ENCODE measurements at regions not wholly inside any gene's neighbourhood (a gene's known extent, or its start where the extent isn't known, plus 50 kb on each side); places are given as distances from the start of the nearest gene placed in this dataset.
"Not testable (repeated sequence)": the region's sequence is repeated elsewhere in the genome, so short reads cannot be mapped to it uniquely, and the experiment has no call there.

DNA sequence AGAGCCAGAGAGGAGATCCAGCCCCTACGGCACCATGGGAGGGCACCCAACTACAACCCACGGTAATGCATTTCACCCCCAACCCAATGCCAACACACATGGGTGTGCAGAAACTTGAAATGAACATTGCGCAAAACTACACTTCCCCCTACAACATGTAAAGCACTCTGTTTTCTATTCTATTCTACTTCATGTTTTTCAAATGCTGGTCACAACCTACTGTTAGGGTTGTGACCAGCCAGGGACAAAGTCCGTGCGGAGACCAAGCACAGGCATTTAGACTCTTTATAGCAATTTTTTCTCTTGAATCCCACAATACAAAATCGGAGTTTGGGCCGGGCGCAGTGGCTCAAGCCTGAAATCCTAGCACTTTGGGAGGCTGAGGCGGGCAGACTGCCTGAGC is 90.6 kb downstream of the MRPL14 start:
- DNase-seq = no peak

DNA sequence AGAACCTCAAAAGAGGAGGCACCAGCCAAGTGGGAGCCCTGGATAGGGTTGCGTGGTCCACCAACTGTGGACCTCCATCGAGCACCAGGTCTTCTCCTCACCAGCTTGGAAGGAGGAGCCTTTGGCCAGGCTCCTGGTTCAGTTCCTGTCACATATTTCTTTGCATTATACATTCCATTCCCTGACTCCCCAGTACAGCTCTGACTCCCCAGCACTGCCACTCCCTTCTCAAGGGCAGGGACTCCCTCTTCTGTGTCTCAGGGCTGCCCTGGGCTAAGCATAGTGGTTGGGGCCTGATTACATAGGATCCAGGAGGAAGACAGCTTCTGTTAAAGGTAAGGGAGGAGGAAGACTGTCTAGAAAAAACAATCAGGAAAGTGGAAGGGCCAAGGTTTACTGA is 91.1 kb downstream of the MRPL14 start:
- DNase-seq = no peak

DNA sequence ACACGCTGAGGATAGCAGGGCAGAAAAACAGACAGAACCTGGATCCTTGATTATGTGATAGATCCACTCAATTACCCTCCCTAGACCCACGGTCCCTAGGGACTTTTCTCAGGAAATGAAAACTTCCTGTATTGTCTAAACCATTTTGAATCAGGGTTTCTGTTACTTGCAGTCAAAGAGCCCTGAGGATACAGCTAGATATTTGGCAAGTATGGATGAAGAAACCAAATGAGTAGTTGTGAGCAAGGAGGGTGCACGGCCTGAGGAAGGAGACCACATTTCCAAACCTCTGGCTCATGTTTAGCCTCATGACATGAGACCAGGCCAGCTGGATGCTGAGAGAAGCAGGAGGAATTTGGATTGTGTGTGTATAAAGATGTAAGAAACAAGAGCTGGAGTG is 91.6 kb downstream of the MRPL14 start:
- no peak for DNase-seq

DNA sequence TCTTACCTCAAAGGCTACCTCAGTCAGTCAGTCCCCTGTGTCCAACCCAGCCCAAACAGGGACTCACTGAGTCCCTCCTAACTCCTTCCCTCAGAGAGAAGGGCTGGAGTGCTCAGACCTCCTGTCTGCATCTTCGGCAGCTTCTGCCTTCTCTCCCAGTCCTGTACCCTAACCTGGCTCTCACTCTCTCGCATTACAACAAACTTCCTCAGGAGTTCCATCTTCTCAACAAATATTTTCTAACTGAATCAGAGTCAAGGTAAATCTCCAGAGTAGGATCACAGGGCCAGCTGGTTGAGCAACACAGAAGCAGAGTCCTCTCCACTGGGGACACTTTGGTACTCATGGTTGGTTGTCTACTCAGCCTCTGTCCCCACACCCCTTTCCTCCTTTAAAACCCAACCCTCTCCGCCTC is 92.3 kb downstream of the MRPL14 start:
- DNase-seq = no peak

DNA sequence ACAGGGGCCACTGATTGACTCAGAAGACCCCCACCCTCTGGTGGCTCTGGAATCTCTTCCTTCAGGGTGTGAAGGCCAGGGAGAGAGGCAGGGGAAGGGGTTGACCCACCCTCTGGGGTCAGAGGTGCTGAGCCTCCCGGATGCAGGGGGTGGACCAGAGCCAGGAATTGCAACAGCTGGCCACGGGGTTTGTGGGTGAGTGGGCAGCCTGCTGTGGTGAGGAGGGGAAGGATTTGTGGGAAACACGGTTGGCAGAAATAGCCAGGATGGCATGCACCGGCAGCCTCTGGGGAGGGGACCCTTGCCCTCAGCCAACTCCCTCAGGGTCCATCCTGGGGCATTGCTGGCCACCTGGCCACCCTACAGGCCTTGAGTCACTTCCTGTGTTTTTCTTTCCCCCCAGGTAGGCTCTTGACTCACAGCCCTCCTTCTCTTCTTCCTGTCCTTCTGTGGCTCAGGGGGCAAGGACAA is 92.8 kb downstream of the MRPL14 start:
- no peak for DNase-seq

DNA sequence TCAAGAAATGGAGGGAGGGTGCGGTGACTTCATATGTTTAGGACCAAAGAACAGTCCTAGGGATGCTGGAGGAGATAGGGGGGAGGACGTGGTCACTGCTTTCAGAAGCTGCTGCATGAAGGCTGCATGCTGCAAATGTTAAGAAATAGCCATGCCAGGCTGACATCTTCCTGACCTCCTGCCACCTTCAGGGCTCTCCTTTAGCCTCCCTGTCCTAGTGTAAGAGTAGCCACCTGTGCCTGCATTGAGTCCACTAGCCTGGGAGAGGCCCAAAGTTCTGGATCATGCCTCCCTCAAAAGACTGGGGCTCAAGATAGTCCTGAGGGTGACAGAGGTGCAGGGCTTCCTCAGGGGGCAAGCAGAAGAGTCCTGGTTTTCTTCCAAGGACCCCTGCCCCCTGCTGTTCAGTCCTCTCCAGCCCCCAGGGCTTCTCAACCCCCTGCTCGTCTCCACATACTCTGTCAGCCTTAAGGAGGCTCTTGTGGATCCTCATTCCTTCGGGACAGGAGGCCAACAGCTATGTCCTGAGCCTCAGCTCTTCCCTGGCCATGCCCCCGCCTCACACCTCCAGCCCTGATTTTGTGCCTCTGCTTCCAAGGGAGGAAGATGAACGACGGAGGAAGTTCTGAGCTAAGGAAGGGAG is 96.3 kb downstream of the MRPL14 start:
- DNase-seq = no peak

DNA sequence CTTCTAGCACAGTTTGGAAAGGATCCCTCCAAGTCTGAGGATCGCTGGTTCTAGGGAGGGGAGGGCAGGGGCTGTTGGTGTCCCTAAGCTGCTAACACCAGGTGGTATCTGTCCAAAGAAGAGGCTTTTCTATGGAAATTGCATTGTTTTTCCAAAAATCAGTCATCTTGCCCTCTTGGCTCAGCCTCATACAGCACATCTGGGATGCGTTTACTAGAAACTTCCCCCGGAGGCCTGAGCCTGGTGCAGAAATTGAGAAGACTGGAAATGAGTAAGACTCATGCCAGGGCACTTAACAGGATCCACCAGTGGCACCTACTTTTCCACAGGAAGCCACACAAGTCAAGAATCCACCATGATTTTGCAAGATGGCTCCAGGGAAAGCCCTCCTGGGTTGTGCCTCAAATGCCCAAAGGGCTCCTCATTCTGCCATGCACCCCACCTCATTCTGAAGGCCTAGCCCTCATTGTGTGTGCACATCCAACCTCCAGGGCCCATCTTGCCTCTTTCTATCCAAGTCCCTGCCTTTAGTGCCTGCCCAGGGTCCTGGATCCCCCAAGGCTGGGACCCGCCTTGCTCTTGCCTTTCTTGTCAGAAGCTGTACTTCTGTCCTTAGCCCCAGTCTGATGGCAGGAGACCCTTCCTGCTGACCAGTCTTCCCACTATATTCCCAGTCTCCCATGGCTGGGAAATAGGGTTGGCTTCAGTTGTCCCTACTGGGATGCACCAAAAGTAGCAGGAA is 97.6 kb downstream of the MRPL14 start:
- no peak for DNase-seq

DNA sequence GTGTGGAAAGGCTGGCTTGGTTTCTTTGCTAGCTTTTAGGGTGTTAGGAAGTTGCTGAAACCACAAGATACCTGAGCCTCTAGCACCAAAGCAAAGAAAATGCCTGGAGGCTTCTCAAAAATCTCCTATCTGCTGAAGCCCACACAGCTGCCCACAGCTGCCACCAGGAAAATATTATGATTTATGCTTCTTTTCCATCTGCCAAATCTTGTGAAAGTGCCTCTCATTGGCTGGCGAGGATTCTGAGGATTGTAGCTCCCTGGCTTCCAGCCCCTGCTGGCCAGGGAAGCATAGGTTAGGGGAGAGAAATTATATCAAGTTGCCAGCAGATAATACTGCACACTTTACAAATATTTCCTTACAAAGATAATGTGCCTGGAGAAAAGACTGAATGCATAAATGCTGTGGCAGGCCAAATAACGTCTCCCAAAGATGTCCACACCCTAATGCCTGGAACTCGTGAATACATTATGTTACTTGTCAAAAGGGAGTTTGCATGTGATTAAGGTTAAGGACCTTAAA is 98.4 kb downstream of the MRPL14 start:
- DNase-seq = no peak

DNA sequence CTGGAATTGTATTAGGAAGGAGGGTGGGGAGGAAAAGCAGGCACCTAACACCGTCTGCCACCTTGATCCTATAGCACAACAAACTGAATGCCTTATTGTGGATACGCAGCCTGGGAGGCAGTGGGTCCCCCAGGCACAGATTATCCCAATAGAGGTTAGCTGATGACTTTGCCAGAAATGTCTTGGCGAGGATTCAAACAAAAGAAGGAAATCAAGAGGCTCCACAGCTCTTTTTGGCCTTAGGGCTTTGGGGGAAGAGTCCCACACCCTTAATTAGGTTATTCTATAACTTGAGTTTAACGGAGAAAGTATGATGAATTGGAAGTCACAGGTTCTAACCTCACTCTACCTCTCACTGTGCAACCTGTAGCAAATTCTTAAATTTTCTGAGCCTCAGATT is 102.0 kb downstream of the MRPL14 start:
- DNase-seq = no peak

DNA sequence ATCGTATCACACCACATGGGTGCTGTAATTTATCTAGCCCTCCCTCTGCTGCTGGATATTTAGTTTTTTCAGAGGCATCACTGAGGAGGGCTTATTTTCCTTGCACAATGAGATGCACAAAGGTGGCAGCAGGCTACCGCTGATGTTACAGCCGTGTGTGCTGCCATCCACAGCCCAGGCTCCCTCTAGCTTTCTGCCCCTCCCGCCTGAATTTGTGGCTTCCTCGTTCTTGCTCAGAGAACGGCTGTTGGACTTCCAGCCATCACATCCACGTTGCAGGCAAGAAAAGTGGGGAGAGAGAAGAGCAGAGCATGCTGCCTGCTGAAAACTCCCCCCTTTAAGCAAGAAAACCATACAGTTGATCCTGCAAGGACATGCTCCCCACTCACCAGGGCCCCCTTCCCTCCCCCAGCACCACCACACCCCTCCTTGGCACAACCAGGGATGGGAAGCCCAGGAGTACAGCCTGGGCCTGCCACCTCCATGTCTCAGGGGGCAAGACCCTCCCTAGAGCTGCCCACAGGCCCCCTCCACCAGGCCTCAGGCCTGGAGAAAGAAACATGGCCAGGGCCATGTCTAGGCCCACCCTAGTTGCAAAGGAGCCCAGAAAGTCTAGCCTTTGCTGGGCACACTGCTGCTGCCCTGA is 102.6 kb downstream of the MRPL14 start:
- DNase-seq = no peak

DNA sequence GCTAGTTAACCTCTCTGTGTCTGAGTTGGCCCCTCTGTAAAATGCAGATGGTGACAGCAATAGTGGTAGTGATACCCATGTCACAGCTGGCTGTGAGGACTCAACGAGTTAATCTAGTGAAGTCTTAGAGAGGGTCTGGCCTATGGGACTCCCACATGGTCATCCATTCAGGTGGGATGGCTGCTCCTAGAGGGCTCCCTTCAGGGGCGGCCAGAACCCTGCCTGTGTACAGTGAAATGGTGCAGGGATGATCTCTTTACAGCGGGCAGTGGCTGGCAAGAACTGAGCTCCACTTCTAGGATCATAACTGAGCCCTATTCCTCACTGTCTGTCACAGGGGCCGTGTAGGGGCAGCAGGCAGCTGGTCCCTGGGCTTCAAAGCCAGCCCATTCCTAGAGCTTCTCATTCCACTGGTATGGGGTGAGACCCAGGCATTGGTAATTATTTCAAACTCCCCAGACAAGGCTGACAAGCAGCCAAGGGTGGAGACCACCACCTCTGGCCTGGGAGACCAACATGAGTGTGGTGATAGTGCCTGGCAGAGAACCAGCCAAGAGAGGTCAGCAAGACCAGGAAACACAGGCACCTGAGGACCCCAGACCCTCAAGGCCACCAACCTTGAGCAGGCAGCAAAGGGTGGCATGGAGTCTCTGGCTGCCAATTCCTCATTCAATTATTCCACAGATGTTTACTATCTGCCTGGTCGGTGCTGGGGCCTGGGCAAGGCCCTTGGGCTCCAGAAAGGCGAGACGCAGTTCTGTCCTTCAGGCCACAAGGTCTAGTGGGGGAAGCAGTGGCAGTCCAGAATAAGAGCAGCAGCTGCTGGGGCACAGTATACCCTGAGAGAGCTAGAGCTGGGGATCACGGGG is 103.4 kb downstream of the MRPL14 start:
- no peak for DNase-seq

DNA sequence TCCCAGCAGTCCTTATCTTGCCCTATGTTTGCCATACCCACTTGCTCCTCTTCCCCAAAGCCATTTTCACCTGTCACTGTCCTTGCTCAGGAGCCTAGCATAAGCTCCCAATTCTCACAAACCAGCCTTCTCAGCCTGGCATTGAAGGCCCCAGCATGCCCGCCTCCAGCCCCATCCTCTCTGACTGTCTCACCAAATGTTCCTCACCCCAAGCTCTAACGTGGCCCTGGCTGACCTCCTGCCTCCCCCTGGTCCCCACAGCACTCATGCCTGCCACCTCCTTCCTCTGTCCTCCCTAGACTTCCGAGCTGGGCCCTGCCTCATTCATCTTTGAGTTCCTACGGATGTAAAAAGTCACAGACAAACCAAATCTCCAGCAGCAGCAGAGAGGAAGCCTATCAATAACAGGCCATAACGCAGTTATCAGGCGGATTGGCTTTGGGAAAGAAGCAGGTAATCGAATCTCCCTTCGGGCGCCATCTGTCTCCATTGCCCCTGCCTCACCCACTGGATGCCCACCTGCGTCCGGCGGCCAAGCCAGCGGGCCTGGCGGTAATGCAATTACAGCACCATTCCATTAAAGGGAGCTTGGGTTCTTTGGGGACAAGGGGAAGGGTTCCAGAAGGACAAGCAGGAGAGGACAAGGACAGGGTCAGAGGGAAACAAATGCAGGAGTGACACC is 104.4 kb downstream of the MRPL14 start:
- DNase-seq = no peak

DNA sequence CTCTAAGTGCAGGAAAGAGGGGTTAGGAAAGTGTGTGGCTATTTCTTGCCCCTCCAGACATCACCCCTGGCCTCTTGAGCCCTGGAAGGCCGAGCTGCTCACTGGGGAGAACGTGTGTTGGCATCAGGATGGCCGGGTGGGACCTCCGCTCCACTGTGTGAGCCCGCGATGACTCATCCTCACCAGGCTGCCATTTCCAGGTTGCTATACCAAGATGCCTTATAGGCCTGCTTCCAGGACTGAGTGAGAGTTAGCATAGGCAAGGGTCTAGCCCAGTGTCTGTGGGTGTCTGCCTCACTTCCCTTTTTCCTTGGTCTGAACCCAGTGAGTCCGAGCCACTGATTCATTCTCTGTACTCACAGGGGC is 105.0 kb downstream of the MRPL14 start:
- DNase-seq = no peak

DNA sequence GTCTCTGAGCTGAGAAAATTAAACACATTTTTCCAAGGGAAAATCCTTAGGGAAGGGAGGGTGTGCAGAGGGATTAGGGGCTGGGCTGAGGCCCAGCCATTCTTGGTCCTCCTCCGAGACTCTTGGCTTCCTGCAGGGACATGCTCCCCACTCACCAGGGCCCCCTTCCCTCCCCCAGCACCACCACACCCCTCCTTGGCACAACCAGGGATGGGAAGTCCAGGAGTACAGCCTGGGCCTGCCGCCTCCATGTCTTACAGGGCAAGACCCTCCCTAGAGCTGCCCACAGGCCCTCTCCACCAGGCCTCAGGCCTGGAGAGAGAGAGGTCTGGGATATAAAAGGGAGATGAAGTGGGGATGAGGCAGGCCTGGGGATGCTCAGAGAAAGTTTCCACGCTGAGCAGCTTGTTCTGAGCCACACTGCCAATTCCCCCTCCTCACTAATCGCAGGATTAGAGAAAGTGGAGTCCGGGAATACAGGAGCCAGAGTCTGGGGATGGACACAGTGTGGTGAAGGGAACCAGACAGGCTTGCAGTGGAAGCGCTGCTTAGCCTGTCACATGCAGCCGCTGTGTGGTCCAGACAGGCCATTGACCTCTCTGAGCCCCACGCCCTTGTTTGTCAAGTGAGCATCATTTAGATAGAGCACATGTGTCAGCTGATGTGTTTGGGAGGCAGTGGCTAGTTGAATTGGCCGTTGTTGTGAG is 105.5 kb downstream of the MRPL14 start:
- DNase-seq = no peak

DNA sequence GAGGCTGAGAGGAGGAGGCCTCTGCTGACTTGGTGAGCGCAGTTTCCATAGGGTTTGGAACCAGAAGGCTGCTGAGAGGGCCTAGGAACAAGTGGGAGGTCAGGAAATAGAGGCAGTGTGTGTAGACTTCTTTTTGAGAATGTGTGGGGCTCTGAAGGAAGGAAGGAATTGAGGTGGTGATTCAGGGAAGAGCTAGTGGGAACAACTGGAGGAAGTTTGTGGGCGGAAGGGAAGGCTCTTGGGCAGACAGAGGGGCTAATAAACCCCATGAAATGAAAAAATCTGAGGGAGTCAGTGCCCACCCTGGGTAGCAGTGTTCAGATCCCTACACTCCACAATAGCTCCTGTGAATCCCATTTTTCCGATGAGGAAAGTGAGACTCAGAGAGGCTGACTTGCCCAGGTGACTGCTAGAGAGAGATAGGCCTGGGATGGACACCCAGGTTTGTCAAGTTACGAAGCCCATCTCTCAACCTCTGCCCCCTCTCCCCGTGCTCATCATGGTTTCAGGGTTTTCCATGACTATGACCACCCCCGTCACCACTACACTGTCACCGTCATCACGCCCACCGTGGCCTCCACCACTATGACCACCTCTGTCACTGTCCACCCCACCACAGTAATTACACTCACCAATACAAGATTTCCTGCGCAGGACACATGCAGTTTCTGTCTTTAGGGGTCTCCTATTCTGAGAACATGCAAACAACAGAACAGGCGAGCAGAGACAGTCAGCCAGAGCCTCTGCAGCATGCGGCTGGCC is 106.4 kb downstream of the MRPL14 start:
- DNase-seq = no peak

DNA sequence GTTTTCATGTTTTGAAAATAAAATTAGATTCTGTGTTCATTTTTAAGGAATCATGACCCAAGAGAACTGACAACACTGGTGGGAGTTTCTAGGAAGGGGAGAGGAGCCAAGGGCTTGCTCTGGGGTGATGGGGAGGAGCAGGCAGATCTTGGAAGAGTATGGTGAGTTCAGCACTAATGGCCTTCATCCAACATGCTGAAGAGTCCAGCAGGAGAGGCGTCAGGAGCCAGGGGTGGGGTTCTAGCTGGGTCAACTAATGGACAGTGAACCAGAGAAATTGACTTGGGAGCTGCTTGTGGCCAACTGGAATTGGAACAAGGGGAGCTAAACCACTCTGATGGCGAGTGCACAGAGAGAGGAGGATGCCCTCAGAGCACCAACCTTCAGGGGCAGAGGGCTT is 107.1 kb downstream of the MRPL14 start:
- DNase-seq = no peak

DNA sequence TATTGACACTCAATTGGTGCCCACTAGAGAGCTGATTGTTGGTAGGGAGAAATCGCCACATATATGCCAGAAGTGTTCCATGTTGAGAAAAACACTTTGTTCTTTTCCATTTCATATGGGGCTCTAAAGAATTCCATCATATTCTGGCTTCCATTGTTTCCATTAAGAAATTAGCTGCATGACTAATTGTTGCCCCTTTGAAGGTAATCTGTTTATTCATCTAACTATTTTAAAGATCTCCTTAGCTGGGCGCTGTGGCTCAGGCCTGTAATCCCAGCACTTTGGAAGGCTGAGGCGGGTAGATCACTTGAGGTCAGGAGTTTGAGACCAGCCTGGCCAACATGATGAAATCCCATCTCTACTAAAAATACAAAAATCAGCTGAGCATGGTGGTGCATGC is 109.9 kb downstream of the MRPL14 start:
- DNase-seq = not testable (repeated sequence)

DNA sequence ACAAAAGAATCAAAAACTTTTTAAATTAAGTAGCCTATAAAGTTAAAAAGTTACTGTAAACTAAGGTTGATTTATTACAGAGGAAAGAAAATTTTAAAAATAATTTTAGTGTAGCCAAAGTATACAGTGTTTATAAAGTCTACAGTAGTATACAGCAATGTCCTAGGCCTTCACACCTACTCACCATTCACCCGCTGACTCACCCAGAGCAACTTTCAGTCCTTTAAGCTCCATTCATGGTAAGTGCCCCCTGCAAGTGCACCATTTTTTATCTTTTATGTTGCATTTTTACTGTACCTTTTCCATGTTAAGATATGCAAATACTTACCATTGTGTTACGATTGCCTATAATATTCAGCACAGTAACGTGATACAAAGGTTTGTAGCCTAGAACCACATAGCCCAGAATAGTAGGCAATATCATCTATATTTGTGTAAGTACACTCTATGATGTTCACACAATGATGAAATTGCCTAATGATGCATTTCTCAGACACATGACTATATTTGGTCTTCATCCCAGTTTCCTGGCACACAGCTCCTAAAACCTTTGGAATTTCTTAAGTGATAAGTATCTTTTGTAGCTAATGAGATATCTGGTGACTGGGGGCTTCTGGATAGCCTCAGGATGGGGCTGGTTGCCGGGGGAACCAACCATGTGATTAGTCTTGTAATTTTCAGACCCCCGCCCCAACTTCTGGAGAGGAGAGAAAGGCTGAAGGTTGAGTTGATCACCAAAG is 111.0 kb downstream of the MRPL14 start:
- no peak for DNase-seq

DNA sequence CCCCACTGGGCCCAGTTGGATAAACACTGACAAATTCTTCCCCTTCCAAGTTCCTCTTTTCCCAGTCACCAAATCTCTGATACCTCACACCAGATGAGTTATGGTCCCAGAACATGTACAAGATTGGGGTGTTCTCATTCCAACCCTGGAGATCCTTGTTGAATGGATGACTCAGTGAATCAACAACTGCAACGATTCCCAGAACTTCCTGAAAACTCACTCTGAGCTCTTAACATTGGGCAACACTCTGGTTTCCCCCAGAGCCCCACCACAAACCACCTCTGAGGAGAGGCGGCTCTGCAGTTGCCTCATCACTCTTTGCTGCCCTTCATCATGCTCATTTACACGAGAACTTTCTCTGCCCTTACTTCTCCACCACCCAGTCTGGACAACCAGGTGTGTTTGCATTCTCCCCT is 115.2 kb downstream of the MRPL14 start:
- DNase-seq = no peak

DNA sequence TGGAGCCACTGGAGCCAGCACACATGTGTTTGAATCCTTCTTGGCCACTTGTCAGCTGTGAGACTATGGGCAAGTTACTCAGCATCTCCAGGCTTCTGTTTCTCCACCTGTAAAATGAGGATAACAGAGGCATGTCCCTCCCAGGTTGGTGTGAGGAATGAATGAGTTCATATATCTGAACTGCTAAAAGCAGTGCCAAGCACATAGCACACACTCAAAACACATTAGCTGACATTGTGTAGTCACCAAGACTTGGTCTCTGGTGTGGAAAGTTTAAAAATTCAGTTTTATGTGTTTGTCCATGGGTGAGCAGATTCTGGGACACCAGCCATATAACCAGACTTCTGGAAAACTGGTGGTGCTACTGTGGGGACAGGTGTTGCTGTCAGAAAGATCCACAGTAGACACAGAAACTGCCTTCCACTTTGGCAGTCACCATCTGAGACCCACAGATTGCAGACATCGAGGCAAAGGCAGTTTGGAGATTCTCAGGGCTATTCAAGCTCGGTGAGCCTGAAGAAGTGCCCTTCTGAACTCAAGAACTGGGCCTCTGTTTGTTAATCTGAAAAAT is 115.8 kb downstream of the MRPL14 start:
- DNase-seq = no peak

Data from CD4-positive, alpha-beta T cell treated with Interleukin-17A for 1 hour (primary cell).